PC-9 (cell line): ENCODE measurements at regions not wholly inside any gene's neighbourhood (a gene's known extent, or its start where the extent isn't known, plus 50 kb on each side); places are given as distances from the start of the nearest gene placed in this dataset.

Source experiments
- BruUV-seq: library from RNA; stranded (reverse); fragments of 400-500 nt; replicated peaks from 2 replicates; lab custom pipeline; 2021; lab: Mats Ljungman, UMichigan
- CTCF ChIA-PET: fragments of 300-600 bp; sonication (Branson Sonifier 250); formaldehyde crosslinking; loops from one replicate; lab custom pipeline; 2022; ENCODE audit warnings: antibody characterized with exemption; lab: Charles Lee
- POLR2A ChIA-PET: fragments of 300-600 bp; sonication (Branson Sonifier 250); formaldehyde crosslinking; loops from one replicate; lab custom pipeline; 2022; ENCODE audit warnings: antibody characterized with exemption; ENCODE audit not compliant: unreplicated experiment; lab: Charles Lee
- DNase-seq, 2 experiments: peaks; one replicate each; pipeline versions ENCODE4 v3.0.0 to v3.0.0-alpha.2; 2015 to 2022; ENCODE audit warnings: mixed read lengths in 1 of 2
- H2AFZ ChIP-seq: fragments of 200-600 bp; sonication (generic); 2 replicates; pipeline ENCODE4 v1.8.1; 2017; ENCODE audit warnings: antibody characterized with exemption
- H3F3A ChIP-seq: fragments of 200-600 bp; sonication (generic); 2 replicates; pipeline ENCODE4 v1.8.1; 2017; ENCODE audit warnings: antibody characterized with exemption, mild to moderate bottlenecking, low read depth; ENCODE audit not compliant: insufficient read depth
- H3K27ac ChIP-seq: fragments of 200-600 bp; sonication (generic); 2 replicates; pipeline ENCODE4 v1.6.1; 2016; ENCODE audit warnings: mixed run types
- H3K27me3 ChIP-seq: fragments of 200-600 bp; sonication (generic); 2 replicates; pipeline ENCODE4 v1.6.1; 2016; ENCODE audit warnings: low read depth, mixed run types; ENCODE audit not compliant: insufficient read depth
- H3K36me3 ChIP-seq: fragments of 200-600 bp; sonication (generic); 2 replicates; pipeline ENCODE4 v1.6.1; 2016; ENCODE audit warnings: low read depth, mixed run types
- H3K4me1 ChIP-seq: fragments of 200-600 bp; sonication (generic); replicated peaks from 2 replicates; pipeline ENCODE4 v1.6.1; 2016; ENCODE audit warnings: mixed run types; ENCODE audit not compliant: insufficient read depth
- H3K4me2 ChIP-seq: fragments of 200-600 bp; sonication (generic); 2 replicates; pipeline ENCODE4 v1.6.1; 2017; ENCODE audit warnings: mixed run types
- H3K4me3 ChIP-seq: fragments of 200-600 bp; sonication (generic); 2 replicates; pipeline ENCODE4 v1.6.1; 2016; ENCODE audit warnings: mixed run types
- H3K79me2 ChIP-seq: fragments of 200-600 bp; sonication (generic); 2 replicates; pipeline ENCODE4 v1.6.1; 2017; ENCODE audit warnings: low read depth, mixed run types
- H3K9me2 ChIP-seq: fragments of 200-600 bp; sonication (generic); 2 replicates; pipeline ENCODE4 v1.8.1; 2017; ENCODE audit warnings: mild to moderate bottlenecking; ENCODE audit not compliant: insufficient read depth
- H3K9me3 ChIP-seq: fragments of 200-600 bp; sonication (generic); 2 replicates; pipeline ENCODE4 v1.8.1; 2016; ENCODE audit warnings: low read depth; ENCODE audit not compliant: insufficient read depth
- H4K20me1 ChIP-seq: fragments of 200-600 bp; sonication (generic); 2 replicates; pipeline ENCODE4 v1.8.1; 2017; ENCODE audit not compliant: insufficient read depth
- CTCF ChIP-seq: fragments of 200-600 bp; sonication (generic); conservative IDR thresholded peaks from 2 replicates; pipeline ENCODE4 v1.6.1; 2017; ENCODE audit warnings: mixed run types, antibody characterized with exemption, mild to moderate bottlenecking, moderate library complexity
- EZH2 ChIP-seq: fragments of 200-600 bp; sonication (generic); IDR thresholded peaks from 2 replicates; pipeline ENCODE4 v1.8.0; 2017; ENCODE audit warnings: antibody characterized with exemption, low read depth
- intact Hi-C: fragments of 100-400 bp; cut with micrococcal nuclease; formaldehyde crosslinking; loops from one replicate; pipeline ENCODE4 v1.10.0; 2022; ENCODE audit not compliant: unreplicated experiment

GRCh38 chr5:159704160-159704559, 212.1 kb upstream of the ADRA1B start:
- Histone ChIP-seq H2AFZ (no peak overlapping the region), H3K4me3 (no peak overlapping the region), H3K36me3 (no peaks in the 10 kb centered on the region), H3K9me3 (no peaks in the 10 kb centered on the region; the same call in 1 of the 2 replicates), H3K79me2 (no peaks in the 10 kb centered on the region), H3F3A (no peaks in the 10 kb centered on the region), H3K27me3 (no peaks in the 10 kb centered on the region), H3K4me2 (no peak overlapping the region), H3K4me1 (0 out of 2 replicates have a peak, but pooled peaks cover 8% of the 10 kb centered on the region), H4K20me1 (no peaks in the 10 kb centered on the region), H3K27ac (no peak overlapping the region), H3K9me2 (no peaks in the 10 kb centered on the region)
- no peak for DNase-seq
- POLR2A ChIA-PET = no interaction called here
- intact Hi-C loops = no loop called here
- BruUV-seq = no TSS peak
- CTCF ChIA-PET = interaction anchor here (0.6 kb wide), 2 partner anchors 188 to 199 kb away, joined by 3 to 9 read pairs; no protein-coding TSS in a partner anchor
- TF ChIP-seq CTCF = no peak
- TF ChIP-seq EZH2 = no peak

- Histone ChIP-seq H3K36me3 (no peaks in the 10 kb centered on the region), H3K9me2 (no peaks in the 10 kb centered on the region), H2AFZ (no peak overlapping the region), H3K9me3 (no peaks in the 10 kb centered on the region; the same call in 1 of the 2 replicates), H3F3A (no peaks in the 10 kb centered on the region), H3K4me1 (no peaks in the 10 kb centered on the region), H3K27ac (no peak overlapping the region), H4K20me1 (no peaks in the 10 kb centered on the region), H3K4me2 (no peak overlapping the region), H3K79me2 (no peaks in the 10 kb centered on the region), H3K27me3 (no peaks in the 10 kb centered on the region), H3K4me3 (no peak overlapping the region)
- DNase-seq = no peak
- intact Hi-C loops = no loop called here
- no TSS peak for BruUV-seq
- POLR2A ChIA-PET = no interaction called here
- CTCF ChIA-PET = no interaction called here
- no peak for TF ChIP-seq CTCF
These were observed 210.3 kb upstream of the ADRA1B start for GRCh38 chr5:159705948-159706347.

- Histone ChIP-seq H3F3A (no peaks in the 10 kb centered on the region), H3K4me2 (no peak overlapping the region), H2AFZ (no peak overlapping the region), H3K36me3 (no peaks in the 10 kb centered on the region), H3K27ac (no peak overlapping the region), H3K79me2 (no peaks in the 10 kb centered on the region), H4K20me1 (no peaks in the 10 kb centered on the region), H3K9me2 (no peaks in the 10 kb centered on the region), H3K9me3 (no peaks in the 10 kb centered on the region; the same call in 1 of the 2 replicates), H3K4me3 (no peak overlapping the region), H3K4me1 (no peaks in the 10 kb centered on the region), H3K27me3 (no peaks in the 10 kb centered on the region)
- ChIA-PET CTCF (no interaction called here), POLR2A (no interaction called here)
- TF ChIP-seq CTCF (no peak), EZH2 (no peak)
- no peak for DNase-seq
- intact Hi-C loops = no loop called here
- no TSS peak for BruUV-seq
These were observed 208.2 kb upstream of the ADRA1B start for GRCh38 chr5:159708090-159708489.
